Neuron (in vitro differentiated cells): ENCODE measurements at regions not wholly inside any gene's neighbourhood (a gene's known extent, or its start where the extent isn't known, plus 50 kb on each side); places are given as distances from the start of the nearest gene placed in this dataset.

Experiments used
- H2AFZ ChIP-seq: one replicate; pipeline ENCODE4 v1.6.1; 2013; ENCODE audit warnings: low read depth, mild to moderate bottlenecking, inconsistent platforms, low read length, moderate library complexity
- H3K27me3 ChIP-seq: one replicate; pipeline ENCODE4 v1.6.1; 2013; ENCODE audit warnings: low read length; ENCODE audit not compliant: insufficient read depth
- H3K36me3 ChIP-seq: one replicate; pipeline ENCODE4 v1.6.1; 2013; ENCODE audit warnings: low read length; ENCODE audit not compliant: insufficient read depth
- H3K4me1 ChIP-seq: one replicate; pipeline ENCODE4 v1.6.1; 2013; ENCODE audit warnings: low read length; ENCODE audit not compliant: insufficient read depth
- H3K4me3 ChIP-seq: 2 replicates; pipeline ENCODE4 v1.5.1; 2013; ENCODE audit warnings: mild to moderate bottlenecking, low read length, moderate library complexity
- H3K9me3 ChIP-seq: one replicate; pipeline ENCODE4 v1.6.1; 2013; ENCODE audit warnings: low read length

DNA sequence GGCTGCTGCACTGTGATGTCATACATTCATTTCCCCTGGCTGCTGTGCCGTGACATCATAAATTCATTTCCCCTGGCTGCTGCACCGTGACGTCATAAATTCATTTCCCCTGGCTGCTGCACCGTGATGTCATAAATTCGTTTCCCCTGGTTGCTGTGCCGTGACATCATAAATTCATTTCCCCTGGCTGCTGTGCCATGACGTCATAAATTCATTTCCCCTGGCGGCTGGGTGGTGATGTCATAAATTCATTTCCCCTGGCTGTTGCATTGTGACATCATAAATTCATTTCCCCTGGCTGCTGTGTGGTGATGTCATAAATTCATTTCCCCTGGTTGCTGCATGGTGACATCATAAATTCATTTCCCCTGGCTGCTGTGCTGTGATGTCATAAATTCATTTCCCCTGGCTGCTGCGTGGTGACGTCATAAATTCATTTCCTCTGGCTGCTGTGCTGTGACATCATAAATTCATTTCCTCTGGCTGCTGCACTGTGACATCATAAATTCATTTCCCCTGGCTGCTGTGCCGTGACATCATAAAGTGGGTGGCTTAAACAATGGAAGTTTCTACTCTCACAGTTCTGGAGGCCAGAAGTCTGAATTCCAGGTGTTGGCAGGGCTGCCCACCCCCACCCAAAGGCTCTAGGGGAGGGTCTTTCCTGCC is 301.1 kb downstream of the SHANK2 start:
- H3K27me3 ChIP-seq: no peaks in the 10 kb centered on the region
- no peaks in the 10 kb centered on the region for H3K36me3 ChIP-seq
- H2AFZ ChIP-seq: no peak overlapping the region
- no peaks in the 10 kb centered on the region for H3K4me1 ChIP-seq
- H3K9me3 ChIP-seq: no peaks in the 10 kb centered on the region
- no peak overlapping the region for H3K4me3 ChIP-seq

DNA sequence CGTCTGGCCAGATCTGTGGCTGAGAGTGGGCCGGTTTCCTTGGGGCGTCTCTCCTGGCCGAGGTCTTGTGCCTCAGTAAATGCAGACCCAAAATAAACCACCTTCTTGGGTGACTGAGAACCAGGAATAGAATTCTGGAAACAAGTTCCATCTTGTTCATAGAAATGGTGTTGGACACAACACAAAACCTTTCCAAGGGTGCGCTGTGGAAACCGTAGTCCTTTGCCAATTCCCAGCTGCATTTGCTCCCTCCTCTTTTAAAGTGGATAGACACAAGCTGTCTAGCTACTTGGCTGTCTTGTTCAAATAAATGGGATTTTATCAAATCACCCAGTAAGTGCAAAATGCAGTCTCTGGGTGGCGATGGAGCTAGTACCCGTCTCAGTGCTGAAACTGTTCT is 300.2 kb downstream of the SHANK2 start:
- Histone ChIP-seq H2AFZ (no peak overlapping the region), H3K9me3 (no peaks in the 10 kb centered on the region), H3K4me1 (no peaks in the 10 kb centered on the region), H3K4me3 (no peak overlapping the region), H3K27me3 (no peaks in the 10 kb centered on the region), H3K36me3 (no peaks in the 10 kb centered on the region)

DNA sequence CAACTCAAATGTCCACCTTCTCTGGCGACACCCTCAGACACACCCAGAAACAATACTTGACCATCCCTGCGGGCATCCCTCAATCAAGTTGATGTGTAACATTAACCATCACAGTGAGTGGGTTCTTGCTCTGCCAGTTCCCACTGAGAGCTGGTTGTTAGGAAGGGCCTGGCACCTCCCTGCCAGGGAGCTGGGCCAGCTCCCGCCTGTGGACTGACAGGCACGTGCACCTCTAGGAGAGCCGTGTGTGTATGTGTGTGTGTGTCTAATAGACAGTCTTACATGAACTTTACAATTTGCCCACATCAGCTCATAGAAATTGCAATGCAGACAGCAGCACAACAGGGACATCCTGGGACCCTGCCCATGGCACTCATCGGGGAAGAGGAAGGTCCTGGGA is 298.7 kb downstream of the SHANK2 start:
- H3K4me1 ChIP-seq: no peaks in the 10 kb centered on the region
- no peak overlapping the region for H2AFZ ChIP-seq
- no peaks in the 10 kb centered on the region for H3K36me3 ChIP-seq
- no peak overlapping the region for H3K4me3 ChIP-seq
- H3K27me3 ChIP-seq: no peaks in the 10 kb centered on the region
- no peaks in the 10 kb centered on the region for H3K9me3 ChIP-seq

DNA sequence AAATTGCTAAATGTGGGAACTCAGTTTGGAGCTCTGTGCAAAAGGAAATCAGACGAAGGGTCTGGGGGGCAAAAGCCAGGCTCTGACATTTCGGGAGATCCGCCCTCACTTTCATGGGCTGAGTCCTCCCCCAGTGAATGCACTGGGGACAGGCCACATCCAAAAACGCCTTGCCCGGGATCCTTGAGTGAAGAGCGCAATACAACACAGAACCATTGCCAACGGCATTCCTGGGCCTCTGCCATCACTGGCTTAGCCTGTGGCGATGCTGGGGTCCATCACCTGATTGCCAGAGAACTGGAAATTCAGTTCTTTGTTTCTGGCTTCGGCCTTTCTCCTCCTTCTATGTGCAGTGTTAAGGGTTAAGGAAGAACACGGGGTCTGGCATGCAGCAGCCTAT is 297.9 kb downstream of the SHANK2 start:
- no peaks in the 10 kb centered on the region for H3K36me3 ChIP-seq
- no peaks in the 10 kb centered on the region for H3K27me3 ChIP-seq
- no peaks in the 10 kb centered on the region for H3K4me1 ChIP-seq
- H2AFZ ChIP-seq: no peak overlapping the region
- no peak overlapping the region for H3K4me3 ChIP-seq
- no peaks in the 10 kb centered on the region for H3K9me3 ChIP-seq
